ENCODE measurements at regions not wholly inside any gene's neighbourhood (a gene's known extent, or its start where the extent isn't known, plus 50 kb on each side); places are given as distances from the start of the nearest gene placed in this dataset.

- TF ChIP-seq TARDBP (IDR thresholded peaks at IDR 0.05), result no peak
- TF ChIP-seq L3MBTL2 (conservative IDR thresholded peaks at IDR 0.05), result no peak
- TF ChIP-seq LEF1 (IDR thresholded peaks at IDR 0.05; ENCODE audit: borderline replicate concordance), result no peak
- no peak for TF ChIP-seq FOXM1 (IDR thresholded peaks at IDR 0.05; ENCODE audit: borderline replicate concordance)
- no peak for TF ChIP-seq BHLHE40 (IDR thresholded peaks at IDR 0.05; ENCODE audit: borderline replicate concordance)
- TF ChIP-seq FOXA1 (IDR thresholded peaks at IDR 0.05), result no peak
- TF ChIP-seq PKNOX1 (IDR thresholded peaks at IDR 0.05), result no peak
Observed at GRCh38 chr14:85291731-85292130, 238.2 kb upstream of the FLRT2 start.
